IMR-90 (cell line): ENCODE measurements at regions not wholly inside any gene's neighbourhood (a gene's known extent, or its start where the extent isn't known, plus 50 kb on each side); places are given as distances from the start of the nearest gene placed in this dataset.

Experiments
- ATAC-seq: fragments of 200-7000 bp; cut with Tn5 transposase; 2 replicates; pipeline ENCODE4 v1.9.1; 2020; ENCODE audit warnings: low read depth, mild to moderate bottlenecking, moderate library complexity
- BruUV-seq: library from RNA; stranded (reverse); fragments of 400-500 nt; replicated peaks from 2 replicates; lab custom pipeline; 2021; lab: Mats Ljungman, UMichigan
- CTCF ChIA-PET: fragments of 300-600 bp; formaldehyde crosslinking; extraction: SDS; loops from one replicate; lab custom pipeline; 2021; ENCODE audit warnings: antibody characterized with exemption; lab: Yijun Ruan, JAX
- POLR2A ChIA-PET: fragments of 300-600 bp; sonication (Branson Sonifier 250); formaldehyde crosslinking; loops from one replicate; lab custom pipeline; 2022; ENCODE audit warnings: antibody characterized with exemption; ENCODE audit not compliant: unreplicated experiment; lab: Charles Lee
- DNase-seq: peaks from one replicate; pipeline ENCODE4 v3.0.0; 2013
- H2AFZ ChIP-seq: replicated peaks from 2 replicates; pipeline ENCODE3; 2013; ENCODE audit warnings: low read length, mild to moderate bottlenecking; ENCODE audit not compliant: poor library complexity
- H2AK5ac ChIP-seq: 2 replicates; pipeline ENCODE4 v1.6.1; 2013; ENCODE audit warnings: low read depth, low read length, inconsistent platforms
- H2AK9ac ChIP-seq: replicated peaks from 2 replicates; pipeline ENCODE3; 2013; ENCODE audit warnings: mild to moderate bottlenecking, low read depth, low read length, moderate library complexity; ENCODE audit not compliant: poor library complexity
- H2BK120ac ChIP-seq: 2 replicates; pipeline ENCODE4 v1.6.1; 2013; ENCODE audit warnings: low read depth, low read length, inconsistent platforms
- H2BK15ac ChIP-seq: 3 replicates; pipeline ENCODE4 v1.6.1; 2013; ENCODE audit warnings: low read depth, low read length, inconsistent platforms
- H2BK20ac ChIP-seq: 2 replicates; pipeline ENCODE4 v1.6.1; 2013; ENCODE audit warnings: low read depth, mild to moderate bottlenecking, inconsistent platforms, low read length, moderate library complexity
- H2BK5ac ChIP-seq: 2 replicates; pipeline ENCODE4 v1.6.1; 2013; ENCODE audit warnings: mild to moderate bottlenecking, low read depth, low read length, inconsistent platforms; ENCODE audit not compliant: poor library complexity, severe bottlenecking
- H3K14ac ChIP-seq: replicated peaks from 2 replicates; pipeline ENCODE4 v1.6.1; 2013; ENCODE audit warnings: low read depth, low read length, inconsistent platforms
- H3K18ac ChIP-seq: 2 replicates; pipeline ENCODE4 v1.6.1; 2013; ENCODE audit warnings: low read depth, low read length, control low read depth
- H3K23ac ChIP-seq: 2 replicates; pipeline ENCODE4 v1.6.1; 2013; ENCODE audit warnings: low read depth, low read length, inconsistent platforms
- H3K27ac ChIP-seq: 2 replicates; pipeline ENCODE4 v1.5.1; 2013; ENCODE audit warnings: mild to moderate bottlenecking, control low read depth, low read length; ENCODE audit not compliant: insufficient read depth
- H3K27me3 ChIP-seq: 2 replicates; pipeline ENCODE4 v1.6.1; 2013; ENCODE audit warnings: low read length; ENCODE audit not compliant: control insufficient read depth, insufficient read depth
- H3K36me3 ChIP-seq: 2 replicates; pipeline ENCODE4 v1.6.1; 2013; ENCODE audit warnings: low read length, mixed read lengths; ENCODE audit not compliant: control insufficient read depth, insufficient read depth
- H3K4ac ChIP-seq: 2 replicates; pipeline ENCODE4 v1.6.1; 2013; ENCODE audit warnings: low read depth, low read length, inconsistent platforms
- H3K4me1 ChIP-seq: 2 replicates; pipeline ENCODE4 v1.6.1; 2013; ENCODE audit warnings: low read length, mixed read lengths; ENCODE audit not compliant: control insufficient read depth, insufficient read depth
- H3K4me2 ChIP-seq: 2 replicates; pipeline ENCODE4 v1.6.1; 2013; ENCODE audit warnings: low read depth, mild to moderate bottlenecking, control low read depth, low read length, moderate library complexity
- H3K4me3 ChIP-seq: 2 replicates; pipeline ENCODE4 v1.5.1; 2013; ENCODE audit warnings: low read depth, mild to moderate bottlenecking, control low read depth, low read length, moderate library complexity; ENCODE audit not compliant: insufficient read depth
- H3K56ac ChIP-seq: 2 replicates; pipeline ENCODE4 v1.6.1; 2013; ENCODE audit warnings: low read length, inconsistent platforms; ENCODE audit not compliant: insufficient read depth; ENCODE audit errors: extremely low read depth
- H3K79me1 ChIP-seq, 2 experiments: 2 replicates each; pipeline ENCODE4 v1.6.1; 2013; ENCODE audit warnings: low read length in 2 of 2, inconsistent platforms in 1 of 2, low read depth in 1 of 2
- H3K9ac ChIP-seq: 2 replicates; pipeline ENCODE4 v1.6.1; 2013; ENCODE audit warnings: low read depth, low read length, control low read depth
- H3K9me1 ChIP-seq: 2 replicates; pipeline ENCODE4 v1.6.1; 2013; ENCODE audit warnings: low read length, inconsistent platforms; ENCODE audit not compliant: insufficient read depth
- H3K9me3 ChIP-seq: 2 replicates; pipeline ENCODE4 v1.6.1; 2013; ENCODE audit warnings: low read length; ENCODE audit not compliant: control insufficient read depth, insufficient read depth
- H4K20me1 ChIP-seq: 2 replicates; pipeline ENCODE4 v1.6.1; 2013; ENCODE audit warnings: low read length, inconsistent platforms; ENCODE audit not compliant: insufficient read depth
- H4K5ac ChIP-seq: 2 replicates; pipeline ENCODE4 v1.6.1; 2013; ENCODE audit warnings: mild to moderate bottlenecking, low read depth, low read length, control low read depth
- H4K8ac ChIP-seq, 2 experiments: 2 replicates each; pipeline ENCODE4 v1.6.1; 2013; ENCODE audit warnings: low read depth in 2 of 2, low read length in 2 of 2, control low read depth in 1 of 2, inconsistent platforms in 1 of 2
- H4K91ac ChIP-seq: 2 replicates; pipeline ENCODE4 v1.6.1; 2013; ENCODE audit warnings: low read depth, low read length, inconsistent platforms; ENCODE audit not compliant: insufficient read depth
- BHLHE40 ChIP-seq: fragments of 150-350 bp; IDR thresholded peaks from 2 replicates; pipeline ENCODE4 v1.6.1; 2016; ENCODE audit warnings: mild to moderate bottlenecking, low read depth, low read length
- MAZ ChIP-seq: IDR thresholded peaks from 2 replicates; pipeline ENCODE4 v1.6.1; 2012; ENCODE audit warnings: low read depth, mild to moderate bottlenecking, low read length, improper control_type of control experiment, moderate library complexity, borderline replicate concordance
- POLR2A ChIP-seq: IDR thresholded peaks from 2 replicates; pipeline ENCODE4 v1.6.1; 2012; ENCODE audit warnings: mild to moderate bottlenecking, low read depth, low read length
- WGBS, 2 experiments: methylation state at CpG; one replicate each; pipeline versions ENCODE4 v1.1.5 to v1.1.7; 2013; ENCODE audit warnings: missing lambda C conversion rate in 2 of 2; ENCODE audit not compliant: insufficient read length in 1 of 2; ENCODE audit errors: extremely low coverage in 2 of 2; 5-methylcytosine and 5-hydroxymethylcytosine counted together
- dilution Hi-C: fragments of 300-500 bp; cut with HindIII; formaldehyde crosslinking; loops from one replicate; pipeline ENCODE4 v1.14.3; 2018; ENCODE audit warnings: low sequenced_read_pairs; ENCODE audit not compliant: unreplicated experiment
- in situ Hi-C: fragments of 300-500 bp; cut with MboI; formaldehyde crosslinking; loops from 3 replicates; pipeline ENCODE4 v1.14.3; 2019; ENCODE audit warnings: low sequenced_read_pairs, inconsistent platforms, mixed read lengths
- intact Hi-C: fragments of 100-400 bp; cut with micrococcal nuclease; formaldehyde crosslinking; loops from 2 replicates; pipeline ENCODE4 v1.10.0; 2022

GRCh38 chr2:129056309-129056958 is 737.8 kb upstream of the HS6ST1 start:
- no peak overlapping the region for H2AK5ac ChIP-seq
- H2BK20ac ChIP-seq: no peak overlapping the region
- no peak overlapping the region for H4K8ac ChIP-seq
- no peak for DNase-seq
- H2BK5ac ChIP-seq: no peak overlapping the region
- H2AFZ ChIP-seq: no peak overlapping the region
- in situ Hi-C loops: no loop called here
- intact Hi-C loops: no loop called here
- no peaks in the 10 kb centered on the region for H3K9me1 ChIP-seq
- no peak overlapping the region for H2AK9ac ChIP-seq
- no peak overlapping the region for H3K9ac ChIP-seq
- H3K14ac ChIP-seq: no peak overlapping the region
- no peak for ATAC-seq
- dilution Hi-C loops: no loop called here
- no peak overlapping the region for H2BK120ac ChIP-seq
- no peaks in the 10 kb centered on the region for H3K4me1 ChIP-seq
- no peak overlapping the region for H3K4me2 ChIP-seq
- H3K23ac ChIP-seq: no peak overlapping the region
- 63% methylated on average over 3 of the region's 5 CpGs; no CpG with 5 or more reads in 1 of the 2 experiments for WGBS, 2 experiments
- no peak overlapping the region for H3K56ac ChIP-seq
- ChIA-PET POLR2A (no interaction called here), CTCF (no interaction called here)
- H3K9me3 ChIP-seq: peaks cover 7% of the 10 kb centered on the region; the same call in 1 of the 2 replicates
- H3K79me1 ChIP-seq: no peaks in the 10 kb centered on the region
- no TSS peak for BruUV-seq
- H3K36me3 ChIP-seq: no peaks in the 10 kb centered on the region
- no peak overlapping the region for H3K18ac ChIP-seq
- no peak overlapping the region for H4K5ac ChIP-seq
- no peak overlapping the region for H3K27ac ChIP-seq
- no peaks in the 10 kb centered on the region for H4K20me1 ChIP-seq
- TF ChIP-seq MAZ: no peak
- TF ChIP-seq POLR2A: no peak
- no peak for TF ChIP-seq BHLHE40
- H2BK15ac ChIP-seq: no peak overlapping the region
- H3K27me3 ChIP-seq: no peaks in the 10 kb centered on the region
- no peak overlapping the region for H3K4ac ChIP-seq
- H3K4me3 ChIP-seq: no peak overlapping the region
- H4K91ac ChIP-seq: no peak overlapping the region
